PC-9 (cell line): ENCODE measurements at regions not wholly inside any gene's neighbourhood (a gene's known extent, or its start where the extent isn't known, plus 50 kb on each side); places are given as distances from the start of the nearest gene placed in this dataset.

ENCODE experiments used
- EZH2 ChIP-seq: fragments of 200-600 bp; sonication (generic); IDR thresholded peaks from 2 replicates; pipeline ENCODE4 v1.8.0; 2017; ENCODE audit warnings: antibody characterized with exemption, low read depth
- TF ChIP-seq, protein P1 (sequence below): fragments of 200-600 bp; sonication (generic); conservative IDR thresholded peaks from 2 replicates; pipeline ENCODE4 v1.6.1; 2017; ENCODE audit warnings: mixed run types, antibody characterized with exemption, mild to moderate bottlenecking, moderate library complexity

DNA sequence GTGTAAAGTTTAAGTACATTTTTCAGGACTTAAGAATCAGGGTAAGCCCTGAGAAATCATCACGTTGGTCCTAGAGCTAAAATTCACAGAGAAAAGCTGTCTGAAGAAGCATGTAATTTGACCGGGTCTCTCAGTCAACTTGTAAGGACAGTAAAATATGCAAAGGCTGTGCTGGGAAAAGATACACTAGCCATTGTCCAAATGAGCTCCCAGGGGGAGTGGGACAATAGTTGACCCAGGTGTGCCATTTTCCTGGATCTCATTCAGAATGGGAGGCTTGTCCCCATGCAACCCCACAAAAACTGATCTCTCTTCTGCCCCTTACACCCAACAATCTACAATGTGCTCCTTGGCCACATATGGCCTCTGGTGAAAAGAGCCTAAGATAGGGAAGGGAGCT lies 437.9 kb downstream of the KLF12 start:
- TF ChIP-seq, protein P1, sequence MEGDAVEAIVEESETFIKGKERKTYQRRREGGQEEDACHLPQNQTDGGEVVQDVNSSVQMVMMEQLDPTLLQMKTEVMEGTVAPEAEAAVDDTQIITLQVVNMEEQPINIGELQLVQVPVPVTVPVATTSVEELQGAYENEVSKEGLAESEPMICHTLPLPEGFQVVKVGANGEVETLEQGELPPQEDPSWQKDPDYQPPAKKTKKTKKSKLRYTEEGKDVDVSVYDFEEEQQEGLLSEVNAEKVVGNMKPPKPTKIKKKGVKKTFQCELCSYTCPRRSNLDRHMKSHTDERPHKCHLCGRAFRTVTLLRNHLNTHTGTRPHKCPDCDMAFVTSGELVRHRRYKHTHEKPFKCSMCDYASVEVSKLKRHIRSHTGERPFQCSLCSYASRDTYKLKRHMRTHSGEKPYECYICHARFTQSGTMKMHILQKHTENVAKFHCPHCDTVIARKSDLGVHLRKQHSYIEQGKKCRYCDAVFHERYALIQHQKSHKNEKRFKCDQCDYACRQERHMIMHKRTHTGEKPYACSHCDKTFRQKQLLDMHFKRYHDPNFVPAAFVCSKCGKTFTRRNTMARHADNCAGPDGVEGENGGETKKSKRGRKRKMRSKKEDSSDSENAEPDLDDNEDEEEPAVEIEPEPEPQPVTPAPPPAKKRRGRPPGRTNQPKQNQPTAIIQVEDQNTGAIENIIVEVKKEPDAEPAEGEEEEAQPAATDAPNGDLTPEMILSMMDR: no peak
- no peak for TF ChIP-seq EZH2
